Neural cell (in vitro differentiated cells): ENCODE measurements at regions not wholly inside any gene's neighbourhood (a gene's known extent, or its start where the extent isn't known, plus 50 kb on each side); places are given as distances from the start of the nearest gene placed in this dataset.

ENCODE experiments used
- CTCF ChIP-seq: fragments of 450-650 bp; IDR thresholded peaks from 2 replicates; pipeline ENCODE4 v1.5.1; 2014; ENCODE audit warnings: antibody characterized with exemption, mild to moderate bottlenecking, moderate library complexity; ENCODE audit not compliant: poor library complexity, severe bottlenecking
- EP300 ChIP-seq: fragments of 450-650 bp; conservative IDR thresholded peaks from 2 replicates; pipeline ENCODE4 v1.6.1; 2014; ENCODE audit warnings: antibody characterized with exemption, mild to moderate bottlenecking, moderate library complexity; ENCODE audit not compliant: poor library complexity, severe bottlenecking
- EZH2 ChIP-seq: fragments of 200-600, 300-800 bp; shearing (Covaris generic), sonication (generic); IDR thresholded peaks from 2 replicates; pipeline ENCODE4 v1.6.1; 2014; ENCODE audit warnings: antibody characterized with exemption, low read length, borderline replicate concordance, mild to moderate bottlenecking; ENCODE audit not compliant: insufficient read depth, poor library complexity, severe bottlenecking
- POLR2AphosphoS5 ChIP-seq: IDR thresholded peaks from 2 replicates; pipeline ENCODE4 v1.6.1; 2012
- RAD21 ChIP-seq: fragments of 450-650 bp; conservative IDR thresholded peaks from 2 replicates; pipeline ENCODE4 v1.6.1; 2014; ENCODE audit warnings: antibody characterized with exemption, mild to moderate bottlenecking, moderate library complexity
- REST ChIP-seq: IDR thresholded peaks from 2 replicates; pipeline ENCODE4 v1.6.1; 2012; ENCODE audit warnings: borderline replicate concordance
- SMC3 ChIP-seq: fragments of 450-650 bp; conservative IDR thresholded peaks from 2 replicates; pipeline ENCODE4 v1.6.1; 2014; ENCODE audit warnings: antibody characterized with exemption, mild to moderate bottlenecking, moderate library complexity; ENCODE audit not compliant: poor library complexity
- TAF1 ChIP-seq: IDR thresholded peaks from 2 replicates; pipeline ENCODE4 v1.6.1; 2012; ENCODE audit warnings: low read depth

DNA sequence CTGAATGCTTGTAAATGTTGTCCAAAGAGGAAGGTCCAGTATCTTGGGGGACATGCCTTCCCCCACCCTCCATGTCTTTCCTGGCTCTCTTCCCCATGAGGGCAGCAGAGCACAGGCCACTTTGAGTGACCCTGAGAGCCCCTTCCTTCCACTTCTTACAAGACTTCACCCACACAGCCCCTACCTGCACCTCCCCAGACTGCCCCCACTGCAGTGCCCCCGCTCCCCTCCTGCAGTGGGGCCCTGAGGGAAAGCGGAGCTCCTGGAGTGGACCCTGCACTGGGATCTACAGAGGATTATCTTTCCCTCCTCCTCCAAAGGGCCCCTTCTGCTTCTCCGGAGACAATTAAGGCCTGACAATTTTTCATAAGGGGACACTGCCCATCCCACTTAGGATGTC, 326.8 kb downstream of the TCERG1L start:
- TF ChIP-seq RAD21 (no peak), CTCF (no peak), EZH2 (no peak), POLR2AphosphoS5 (no peak), TAF1 (no peak), EP300 (no peak), REST (no peak), SMC3 (no peak)
